ENCODE measurements at regions not wholly inside any gene's neighbourhood (a gene's known extent, or its start where the extent isn't known, plus 50 kb on each side); places are given as distances from the start of the nearest gene placed in this dataset.

- Histone ChIP-seq H3K36me3 (ENCODE audit: insufficient read depth) (no peaks in the 10 kb centered on the region), H3F3A (replicated peaks; ENCODE audit: low read depth) (no peaks in the 10 kb centered on the region), H2AFZ (no peak overlapping the region), H3K79me2 (replicated peaks; ENCODE audit: insufficient read depth) (no peaks in the 10 kb centered on the region), H3K27me3 (ENCODE audit: insufficient read depth) (no peaks in the 10 kb centered on the region), H3K4me2 (no peak overlapping the region), H3K4me3 (no peak overlapping the region), H3K9me2 (ENCODE audit: insufficient read depth) (no peaks in the 10 kb centered on the region), H4K20me1 (replicated peaks; ENCODE audit: insufficient read depth) (no peaks in the 10 kb centered on the region), H3K27ac (ENCODE audit: low read depth) (no peak overlapping the region), H3K4me1 (ENCODE audit: insufficient read depth) (no peaks in the 10 kb centered on the region)
- no peaks in the 10 kb centered on the region for H3K27me3 Mint-ChIP-seq (ENCODE audit: insufficient read depth, low read depth, poor library complexity)
- no peak overlapping the region for H3K4me3 Mint-ChIP-seq
- DNase-seq (ENCODE audit: low spot score) (no peak), ATAC-seq (peak; percentile 43; the same call in 2 of the 3 replicates)
- no peaks in the 10 kb centered on the region; the same call in 2 of the 3 replicates for H3K9me3 Mint-ChIP-seq
- no peaks in the 10 kb centered on the region for H3K36me3 Mint-ChIP-seq (ENCODE audit: low read depth)
- H3K27ac Mint-ChIP-seq, result no peak overlapping the region
- TF ChIP-seq ETS1 (IDR thresholded peaks at IDR 0.05), result no peak
- TF ChIP-seq JUNB (IDR thresholded peaks at IDR 0.05; ENCODE audit: unreplicated experiment), result no peak
- TF ChIP-seq CREB1 (CRISPR knock-in tag; IDR thresholded peaks at IDR 0.05; ENCODE audit: low read depth), result no peak
- no peak for TF ChIP-seq EZH2phosphoT487 (IDR thresholded peaks at IDR 0.05; ENCODE audit: unreplicated experiment)
- no peak for TF ChIP-seq POLR2AphosphoS5 (IDR thresholded peaks at IDR 0.05; ENCODE audit: low read depth)
- no peak for TF ChIP-seq ZNF462 (CRISPR knock-in tag; IDR thresholded peaks at IDR 0.05)
- TF ChIP-seq ZNF114 (CRISPR knock-in tag; IDR thresholded peaks at IDR 0.05), result no peak
- TF ChIP-seq NANOG (IDR thresholded peaks at IDR 0.05; ENCODE audit: borderline replicate concordance), result no peak
- no peak for TF ChIP-seq STAT1 (IDR thresholded peaks at IDR 0.05; ENCODE audit: unreplicated experiment)
- no peak for TF ChIP-seq ZNF331 (CRISPR knock-in tag; IDR thresholded peaks at IDR 0.05; ENCODE audit: low read depth)
- no peak for TF ChIP-seq EZH2 (IDR thresholded peaks at IDR 0.05; ENCODE audit: low read depth, unreplicated experiment)
- no peak for TF ChIP-seq REST (IDR thresholded peaks at IDR 0.05; ENCODE audit: unreplicated experiment)
- TF ChIP-seq CTCF (conservative IDR thresholded peaks at IDR 0.05; ENCODE audit: low read depth in 2 of 2), result no peak
- H3K4me1 Mint-ChIP-seq, result no peaks in the 10 kb centered on the region
Measured at GRCh38 chr22:49647627-49648026, 180.0 kb downstream of the BRD1 start.

Measured in GM23338 (cell line).